GM18505 (cell line): ENCODE measurements at regions not wholly inside any gene's neighbourhood (a gene's known extent, or its start where the extent isn't known, plus 50 kb on each side); places are given as distances from the start of the nearest gene placed in this dataset.

Source experiments
- ATAC-seq: cut with Tn5 transposase; IDR thresholded peaks from one replicate; pipeline ENCODE4 v1.9.1; 2021; ENCODE audit not compliant: unreplicated experiment
- POLR2A ChIP-seq: IDR thresholded peaks from 4 replicates; pipeline ENCODE4 v1.6.1; 2011; ENCODE audit warnings: borderline replicate concordance; ENCODE audit not compliant: insufficient read depth, insufficient read length; ENCODE audit errors: extremely low read depth

DNA sequence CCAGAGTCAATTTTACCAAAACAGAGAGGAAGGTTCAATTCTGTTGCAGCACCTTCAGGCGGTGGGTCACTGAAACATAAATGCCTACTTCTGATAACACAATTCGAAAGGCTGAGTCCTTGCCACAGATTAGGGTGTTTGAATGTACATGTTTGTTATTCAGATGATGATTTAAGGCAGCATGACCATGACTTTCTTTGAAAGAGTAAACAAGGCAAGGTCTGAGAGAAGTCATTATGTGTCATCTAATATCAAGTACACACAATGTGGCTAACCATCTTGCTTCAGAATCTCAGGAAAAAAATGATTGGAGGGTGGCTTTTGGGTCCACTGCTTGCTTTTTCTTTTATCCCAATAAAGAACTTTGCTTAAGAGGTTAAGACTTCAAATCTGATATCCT is 457.5 kb downstream of the TAF11L14 start:
- no peak for TF ChIP-seq POLR2A
- no peak for ATAC-seq

DNA sequence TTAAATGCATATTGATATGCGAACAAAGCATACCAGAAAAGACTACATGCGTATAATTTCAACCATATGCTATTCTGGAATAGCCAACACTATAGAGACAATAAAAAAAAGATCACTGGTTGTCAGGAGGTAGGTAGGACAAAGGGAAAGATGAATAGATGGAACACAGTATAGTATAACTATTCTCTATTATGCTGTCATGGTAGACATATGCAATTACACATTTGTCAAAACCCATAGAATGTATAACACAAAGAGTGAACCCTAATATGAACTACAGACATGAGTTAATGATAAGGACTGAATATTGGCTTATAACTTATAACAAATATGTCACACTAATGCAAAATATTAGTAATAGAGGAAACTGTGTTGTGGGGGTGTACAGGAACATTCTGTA is 460.8 kb downstream of the TAF11L14 start:
- no peak for TF ChIP-seq POLR2A
- ATAC-seq: no peak

DNA sequence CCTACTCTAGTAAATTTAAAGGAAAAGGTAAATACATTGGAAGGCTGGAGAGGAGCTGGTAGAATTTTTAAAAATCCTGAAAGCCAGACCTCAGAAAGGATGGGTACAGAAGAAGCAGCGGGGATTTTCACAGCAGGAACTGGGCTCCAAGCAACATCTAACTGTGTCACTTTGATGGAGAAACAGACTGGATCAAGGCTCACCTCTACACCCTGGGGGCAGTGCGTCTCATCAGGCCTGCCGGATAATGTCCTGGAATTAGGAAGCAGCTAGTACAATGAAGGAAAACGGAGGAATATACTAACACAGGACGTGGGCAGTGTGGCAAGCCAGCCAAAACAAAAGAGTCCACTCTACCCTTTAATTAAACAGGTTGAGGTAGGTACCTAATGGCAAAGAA is 463.6 kb downstream of the TAF11L14 start:
- no peak for TF ChIP-seq POLR2A

DNA sequence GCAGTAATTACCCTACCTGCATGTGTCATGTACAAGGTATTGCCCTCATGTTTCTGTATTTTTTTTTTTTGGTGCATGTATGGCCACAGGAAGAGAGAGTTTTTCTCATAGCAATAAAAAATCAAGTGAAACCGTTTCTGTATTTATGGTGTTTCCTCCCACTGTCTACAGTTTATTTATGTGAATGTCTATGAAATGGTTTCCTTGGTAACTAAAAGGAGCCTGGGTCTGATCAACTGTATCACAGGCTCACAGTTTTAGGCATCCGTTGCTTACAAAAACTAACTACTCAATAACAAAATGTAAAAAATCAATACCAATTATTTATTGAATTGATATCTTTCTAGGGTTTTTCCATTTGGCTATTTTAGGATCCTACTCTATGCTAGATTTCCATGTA is 464.4 kb downstream of the TAF11L14 start:
- TF ChIP-seq POLR2A: no peak
- no peak for ATAC-seq

More for the DNA sequence above, 463.6 kb downstream of the TAF11L14 start:
- ATAC-seq: no peak

DNA sequence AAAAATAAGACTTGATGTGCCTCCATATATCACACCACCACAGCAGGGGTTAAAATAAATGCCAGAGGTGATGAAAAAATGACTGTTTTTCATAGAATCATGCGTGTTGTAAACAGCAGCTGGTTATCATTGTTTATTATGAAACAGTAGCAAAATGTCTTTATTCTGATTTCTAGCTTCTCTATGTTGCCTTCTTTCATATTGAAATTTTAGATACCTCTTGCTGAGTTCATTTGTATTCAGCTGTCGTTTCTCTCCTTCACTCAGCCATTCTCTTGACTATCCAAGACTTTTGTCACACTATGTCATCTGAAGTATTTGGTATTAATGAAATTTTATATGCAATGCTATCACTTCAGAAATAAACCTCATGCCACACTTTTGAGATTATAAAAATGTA is 465.0 kb downstream of the TAF11L14 start:
- TF ChIP-seq POLR2A: no peak
- no peak for ATAC-seq

DNA sequence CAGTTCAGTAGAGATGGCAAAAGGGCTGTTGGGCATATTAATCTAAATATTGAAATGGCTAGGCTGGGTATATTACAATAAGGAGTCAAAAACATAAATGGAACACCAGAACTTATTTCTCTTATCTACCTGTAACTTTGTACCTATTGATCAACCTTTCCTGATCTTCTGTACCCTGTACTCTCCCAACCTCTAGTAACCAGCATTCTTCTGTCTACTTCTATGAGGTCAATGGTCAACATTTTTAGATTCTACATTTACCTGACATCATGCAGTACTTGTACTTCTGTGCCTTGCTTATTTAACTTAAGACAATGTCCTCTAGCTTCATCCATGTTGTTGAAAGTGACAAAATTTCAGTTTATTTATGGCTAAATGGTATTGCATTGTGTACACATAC is 467.3 kb downstream of the TAF11L14 start:
- TF ChIP-seq POLR2A: no peak
- ATAC-seq: no peak

DNA sequence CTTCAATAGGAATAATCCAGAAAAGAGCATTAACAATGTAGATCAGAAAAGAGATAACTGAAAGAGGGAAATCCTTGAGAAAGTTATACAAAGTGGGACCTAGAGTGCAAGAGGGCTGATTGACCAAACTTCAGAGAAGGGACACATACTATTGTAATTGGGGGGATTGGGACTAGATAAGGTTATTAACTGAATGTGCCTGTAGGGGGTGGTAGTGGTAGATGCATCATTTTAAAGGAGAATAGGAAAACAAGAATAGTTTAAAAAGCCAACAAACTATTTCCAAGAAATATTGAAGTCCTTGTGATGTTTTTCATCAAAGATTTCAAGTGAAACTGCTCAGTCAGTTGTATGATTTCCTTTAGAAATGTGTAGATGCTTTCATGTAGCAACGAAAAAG is 468.5 kb downstream of the TAF11L14 start:
- no peak for TF ChIP-seq POLR2A
- no peak for ATAC-seq

DNA sequence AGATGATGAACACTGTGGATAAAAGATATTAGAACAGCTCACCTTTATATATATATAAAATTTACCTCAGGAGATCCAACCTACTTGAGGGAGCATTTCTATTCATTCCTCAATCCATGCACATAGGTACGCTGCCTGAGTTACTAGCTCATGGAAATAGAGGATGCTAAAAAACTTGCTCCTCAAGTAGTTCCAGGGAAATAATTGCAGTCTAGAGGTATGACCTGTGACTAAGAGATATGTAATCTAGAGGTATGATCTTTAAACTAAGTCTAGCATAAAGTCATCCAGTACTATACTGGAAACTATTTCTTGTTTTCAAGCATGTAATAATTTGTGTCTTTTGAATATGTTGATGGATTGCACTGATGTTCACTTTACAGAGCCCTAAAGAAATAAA is 471.2 kb downstream of the TAF11L14 start:
- no peak for TF ChIP-seq POLR2A
- ATAC-seq: no peak

DNA sequence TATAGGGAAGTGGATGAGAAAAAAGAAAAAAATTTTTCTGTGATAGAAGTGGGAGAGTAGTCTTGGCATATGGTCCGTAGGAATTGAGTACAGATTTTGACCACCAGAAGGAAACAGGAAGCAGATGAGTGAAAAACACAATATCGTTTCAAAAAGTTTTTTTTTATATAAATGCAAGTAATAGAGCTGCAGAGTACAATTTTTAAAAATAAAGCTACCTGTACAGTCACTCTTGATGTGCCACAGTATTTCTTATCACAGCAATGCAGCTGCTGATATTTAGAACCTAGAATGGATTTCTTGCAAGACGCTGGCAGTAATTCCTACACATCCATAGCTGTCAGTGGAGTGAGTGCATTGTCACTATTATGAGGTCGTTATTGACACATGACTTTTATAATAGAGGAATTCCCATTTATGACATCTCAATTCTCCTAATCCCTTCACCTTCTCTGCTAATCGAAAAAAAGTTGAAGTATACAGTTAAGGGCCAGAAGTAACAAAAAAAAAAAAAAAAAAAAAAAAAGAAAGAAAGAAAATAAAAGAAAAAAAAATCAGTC is 477.7 kb downstream of the TAF11L14 start:
- TF ChIP-seq POLR2A: no peak
- no peak for ATAC-seq

DNA sequence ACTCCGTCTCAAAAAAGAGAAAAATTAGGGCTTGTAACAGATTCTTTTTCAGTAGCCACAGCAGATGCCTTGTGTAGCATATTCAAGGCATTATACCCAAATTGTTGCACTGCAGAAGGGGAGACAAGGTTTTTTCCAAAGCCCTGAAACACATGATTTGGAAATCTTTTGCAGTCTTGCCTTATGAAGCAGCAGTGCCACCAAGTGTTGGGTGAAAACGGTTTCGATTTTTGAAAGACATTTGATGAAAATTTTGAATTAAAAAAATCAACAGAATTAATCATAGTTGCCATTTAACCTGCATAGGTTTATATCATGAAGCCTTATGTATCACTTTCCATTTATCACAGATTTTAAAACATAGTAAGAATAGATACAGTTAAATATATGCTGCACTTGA is 479.5 kb downstream of the TAF11L14 start:
- ATAC-seq: no peak
- TF ChIP-seq POLR2A: no peak

DNA sequence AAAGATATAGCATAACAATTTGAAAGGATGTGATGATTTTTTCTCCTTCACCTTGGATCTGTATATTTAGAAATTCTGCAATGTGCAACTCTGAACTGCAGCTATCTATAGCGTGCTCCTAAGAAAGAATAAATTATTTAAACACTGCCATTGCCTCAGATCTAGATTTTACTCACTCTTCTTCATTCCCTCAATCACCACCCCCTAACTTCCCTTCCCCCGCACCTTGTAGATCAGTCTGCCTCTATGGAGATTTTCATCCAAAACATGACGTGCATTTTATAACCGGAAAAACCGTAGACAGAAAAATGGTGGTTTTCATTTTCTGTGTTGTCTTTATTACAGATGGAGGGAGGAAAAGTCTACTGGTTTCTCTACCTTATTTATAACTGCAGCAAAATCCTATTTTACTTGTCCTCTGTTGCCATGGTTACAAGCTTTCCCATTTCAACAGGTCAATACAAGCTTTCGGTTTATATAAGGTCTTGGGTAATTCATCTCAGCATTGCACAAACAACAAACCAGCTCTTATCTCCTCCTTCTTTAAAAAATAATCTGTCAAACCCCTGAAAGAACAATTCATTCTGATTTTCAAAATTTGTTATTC is 480.0 kb downstream of the TAF11L14 start:
- no peak for TF ChIP-seq POLR2A
- no peak for ATAC-seq

DNA sequence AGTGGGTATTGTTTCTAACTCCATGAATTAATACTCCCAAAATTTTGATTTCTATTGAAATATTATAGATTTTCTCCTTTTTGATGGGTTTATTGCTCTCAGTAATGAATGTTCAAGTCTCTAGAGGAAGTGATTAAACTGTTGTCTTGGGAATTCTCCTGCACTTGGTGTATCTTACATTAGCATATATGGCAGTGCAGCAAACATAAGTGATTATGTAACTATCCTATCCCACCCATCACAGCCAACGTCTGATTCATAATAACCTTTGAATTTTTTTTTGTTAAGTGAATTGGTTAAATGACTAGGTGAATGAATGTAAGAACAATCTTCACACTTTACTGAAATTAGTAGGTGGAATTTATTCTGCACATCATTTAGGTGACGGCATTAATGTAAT is 483.7 kb downstream of the TAF11L14 start:
- TF ChIP-seq POLR2A: no peak
- ATAC-seq: no peak

DNA sequence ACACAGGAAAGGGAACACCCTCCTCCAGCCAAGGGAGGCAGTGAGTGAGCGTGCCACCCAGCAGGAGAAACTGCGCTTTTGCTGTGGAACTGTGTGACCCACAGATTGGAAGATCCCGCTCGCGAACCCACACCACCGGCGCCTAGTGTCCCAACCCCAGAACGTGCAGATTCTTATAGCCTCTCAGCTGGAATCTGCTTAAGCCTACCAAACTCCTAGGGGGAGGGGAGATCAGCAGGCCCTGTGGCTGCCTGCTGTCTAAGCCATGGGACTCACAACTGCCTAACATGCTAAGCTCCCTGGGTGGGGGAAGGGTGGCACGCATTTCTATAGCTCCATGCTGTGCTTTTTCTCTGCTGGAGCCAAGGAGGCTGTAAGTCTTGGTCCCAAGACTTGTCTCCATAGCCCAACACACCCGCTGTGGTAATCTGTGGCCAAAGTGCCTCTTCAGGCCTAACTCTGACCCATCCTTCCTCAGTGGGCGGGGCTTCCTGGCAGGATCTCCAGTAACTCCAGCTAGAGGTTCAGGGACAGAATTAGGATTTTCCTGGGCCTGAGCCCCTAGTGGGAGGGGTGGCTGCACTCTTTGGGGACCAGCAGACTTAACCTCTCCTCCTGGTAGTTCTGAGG is 485.0 kb downstream of the TAF11L14 start:
- no peak for ATAC-seq
- TF ChIP-seq POLR2A: no peak

DNA sequence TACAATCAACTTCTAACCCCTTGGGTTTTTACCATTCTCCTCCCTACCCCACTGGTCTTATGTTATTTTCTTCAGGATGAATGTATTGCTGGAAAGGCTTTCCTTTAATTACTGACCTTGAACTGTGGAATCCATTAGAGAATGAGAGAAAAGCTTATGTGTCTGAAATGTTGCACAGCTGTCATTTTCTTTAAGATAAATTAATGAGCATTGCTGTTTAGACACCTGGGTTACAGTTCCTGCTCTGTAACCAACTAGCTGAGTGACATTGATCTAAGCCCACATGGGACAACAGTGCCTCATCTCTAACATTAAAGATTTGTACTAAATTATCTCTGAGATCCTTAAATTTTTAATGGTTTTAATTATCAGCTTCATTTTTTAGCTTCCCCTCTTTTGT is 507.0 kb downstream of the TAF11L14 start:
- no peak for TF ChIP-seq POLR2A
- ATAC-seq: no peak

DNA sequence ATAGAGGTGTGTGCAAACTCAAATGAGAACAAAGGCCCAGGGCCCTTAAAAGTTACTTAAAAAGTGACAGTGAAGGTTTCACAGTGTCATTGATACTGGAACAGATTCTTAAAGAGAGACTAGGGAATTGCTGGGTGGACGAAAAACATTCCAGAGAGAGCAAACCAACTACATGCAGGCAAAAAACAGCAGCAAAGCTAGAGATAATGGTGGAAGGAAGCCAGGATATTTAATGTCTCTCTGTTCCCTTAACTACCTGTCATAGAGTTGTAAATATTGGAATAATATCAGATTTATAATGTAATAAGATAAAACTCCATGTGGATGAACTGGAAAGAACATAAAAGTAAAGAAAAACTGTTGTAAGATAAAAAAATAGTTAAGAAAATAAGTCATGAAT is 508.6 kb downstream of the TAF11L14 start:
- no peak for ATAC-seq
- TF ChIP-seq POLR2A: no peak

DNA sequence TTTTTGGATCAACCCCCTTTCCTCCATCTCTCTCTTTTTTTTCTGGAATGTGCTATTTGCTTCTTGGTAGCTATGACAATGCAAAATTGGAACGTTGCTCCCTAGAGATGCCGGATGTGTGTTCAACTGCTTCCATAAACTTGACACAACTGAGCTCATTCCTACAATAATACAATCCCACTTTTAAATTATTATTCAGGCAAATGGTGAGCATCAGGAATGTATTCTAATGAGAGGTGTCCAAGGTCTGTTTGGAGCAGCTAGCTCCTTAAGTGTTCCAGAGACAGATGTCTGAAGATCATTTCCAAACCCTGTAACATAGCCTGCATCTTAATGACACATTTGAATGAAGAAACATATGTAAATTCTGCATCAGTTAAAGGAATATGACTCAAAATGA is 518.4 kb downstream of the TAF11L14 start:
- no peak for ATAC-seq

More for the DNA sequence above, 518.4 kb downstream of the TAF11L14 start:
- no peak for TF ChIP-seq POLR2A
